WTC11 (cell line): ENCODE measurements at regions not wholly inside any gene's neighbourhood (a gene's known extent, or its start where the extent isn't known, plus 50 kb on each side); places are given as distances from the start of the nearest gene placed in this dataset.

Experiments used
- ATAC-seq: fragments of 200-7000 bp; cut with Tn5 transposase; 2 replicates; pipeline ENCODE4 v1.10.0; 2021; ENCODE audit warnings: mild to moderate bottlenecking, moderate library complexity
- CTCF ChIA-PET: fragments of 300-600 bp; sonication (Branson Sonifier 250); formaldehyde crosslinking; loops from one replicate; lab custom pipeline; 2021; ENCODE audit warnings: antibody characterized with exemption; lab: Charles Lee
- POLR2A ChIA-PET: fragments of 350-600 bp; sonication (Branson Sonifier 250); formaldehyde crosslinking; loops from one replicate; lab custom pipeline; 2021; ENCODE audit warnings: antibody characterized with exemption; lab: Charles Lee
- DNase-seq: peaks from one replicate; pipeline ENCODE4 v3.0.0; 2021; ENCODE audit warnings: low spot score
- H3K27ac Mint-ChIP-seq: 2 replicates; pipeline ENCODE4 v1.8.0; 2021; ENCODE audit warnings: mixed read lengths
- H3K27me3 Mint-ChIP-seq: 2 replicates; pipeline ENCODE4 v1.8.0; 2021; ENCODE audit warnings: low read depth, mild to moderate bottlenecking, moderate library complexity, mixed read lengths
- H3K36me3 Mint-ChIP-seq: 2 replicates; pipeline ENCODE4 v1.8.0; 2021; ENCODE audit warnings: mixed read lengths
- H3K4me1 Mint-ChIP-seq: 2 replicates; pipeline ENCODE4 v1.8.0; 2022; ENCODE audit warnings: mixed read lengths
- H3K4me3 Mint-ChIP-seq: 2 replicates; pipeline ENCODE4 v1.8.0; 2021; ENCODE audit warnings: mild to moderate bottlenecking, moderate library complexity, mixed read lengths
- H3K9me3 Mint-ChIP-seq: 2 replicates; pipeline ENCODE4 v1.8.0; 2021; ENCODE audit warnings: mixed read lengths
- ATF1 ChIP-seq: sonication (generic); formaldehyde crosslinking; IDR thresholded peaks from 2 replicates; pipeline ENCODE4 v1.8.1; 2023; ENCODE audit warnings: mild to moderate bottlenecking, moderate library complexity, missing genetic modification reagents
- ATF3 ChIP-seq: sonication (generic); formaldehyde crosslinking; conservative IDR thresholded peaks from 2 replicates; pipeline ENCODE4 v1.8.1; 2022; ENCODE audit warnings: mild to moderate bottlenecking, missing genetic modification reagents
- E2F5 ChIP-seq: sonication (generic); formaldehyde crosslinking; IDR thresholded peaks from 2 replicates; pipeline ENCODE4 v1.8.1; 2022; ENCODE audit warnings: mild to moderate bottlenecking, moderate library complexity, missing genetic modification reagents
- FOXP1 ChIP-seq: sonication (generic); formaldehyde crosslinking; IDR thresholded peaks from 2 replicates; pipeline ENCODE4 v1.8.0; 2022; ENCODE audit warnings: missing genetic modification reagents, mild to moderate bottlenecking, moderate library complexity, borderline replicate concordance
- GTF2I ChIP-seq: fragments of 250-450 bp; sonication (Bioruptor Pico); conservative IDR thresholded peaks from 2 replicates; pipeline ENCODE4 v1.4.0; 2021; ENCODE audit warnings: mild to moderate bottlenecking
- HMGXB4 ChIP-seq: sonication (generic); formaldehyde crosslinking; IDR thresholded peaks from 2 replicates; pipeline ENCODE4 v1.8.1; 2023; ENCODE audit warnings: mild to moderate bottlenecking, moderate library complexity, missing genetic modification reagents
- MLX ChIP-seq: sonication (generic); formaldehyde crosslinking; IDR thresholded peaks from 2 replicates; pipeline ENCODE4 v1.8.1; 2023; ENCODE audit warnings: mild to moderate bottlenecking, missing genetic modification reagents, moderate library complexity
- MXD4 ChIP-seq: fragments of 250-450 bp; sonication (Bioruptor Pico); IDR thresholded peaks from 2 replicates; pipeline ENCODE4 v1.8.0; 2021; ENCODE audit warnings: mild to moderate bottlenecking, moderate library complexity, borderline replicate concordance
- NFATC4 ChIP-seq: fragments of 250-450 bp; sonication (Bioruptor Pico); IDR thresholded peaks from 2 replicates; pipeline ENCODE4 v1.9.0; 2021; ENCODE audit warnings: mild to moderate bottlenecking
- NR1H2 ChIP-seq: sonication (generic); formaldehyde crosslinking; IDR thresholded peaks from 2 replicates; pipeline ENCODE4 v1.9.0; 2021; ENCODE audit warnings: mild to moderate bottlenecking, moderate library complexity, missing genetic modification reagents
- PREB ChIP-seq: sonication (generic); formaldehyde crosslinking; IDR thresholded peaks from 2 replicates; pipeline ENCODE4 v1.8.1; 2022; ENCODE audit warnings: mild to moderate bottlenecking, missing genetic modification reagents, moderate library complexity, borderline replicate concordance
- RORB ChIP-seq: fragments of 250-450 bp; sonication (Bioruptor Pico); IDR thresholded peaks from 2 replicates; pipeline ENCODE4 v1.9.0; 2021; ENCODE audit warnings: mild to moderate bottlenecking
- SMAD3 ChIP-seq: sonication (generic); formaldehyde crosslinking; IDR thresholded peaks from 2 replicates; pipeline ENCODE4 v1.8.0; 2022; ENCODE audit warnings: missing genetic modification reagents, mild to moderate bottlenecking, borderline replicate concordance
- TCF7 ChIP-seq: sonication (generic); formaldehyde crosslinking; IDR thresholded peaks from 2 replicates; pipeline ENCODE4 v1.8.0; 2022; ENCODE audit warnings: mild to moderate bottlenecking, low read depth, missing genetic modification reagents, moderate library complexity
- TEAD4 ChIP-seq: sonication (generic); formaldehyde crosslinking; IDR thresholded peaks from 2 replicates; pipeline ENCODE4 v1.8.0; 2022; ENCODE audit warnings: mild to moderate bottlenecking, missing genetic modification reagents
- USF1 ChIP-seq: sonication (generic); formaldehyde crosslinking; IDR thresholded peaks from 2 replicates; pipeline ENCODE4 v1.8.0; 2022; ENCODE audit warnings: mild to moderate bottlenecking, missing genetic modification reagents
- USF2 ChIP-seq: sonication (generic); formaldehyde crosslinking; IDR thresholded peaks from 2 replicates; pipeline ENCODE4 v1.8.1; 2023; ENCODE audit warnings: mild to moderate bottlenecking, missing genetic modification reagents, moderate library complexity
- ZNF317 ChIP-seq: sonication (generic); formaldehyde crosslinking; IDR thresholded peaks from 2 replicates; pipeline ENCODE4 v1.8.1; 2023; ENCODE audit warnings: low read depth, mild to moderate bottlenecking, moderate library complexity, missing genetic modification reagents, borderline replicate concordance
- ZNF425 ChIP-seq: fragments of 250-450 bp; sonication (Bioruptor Pico); conservative IDR thresholded peaks from 2 replicates; pipeline ENCODE4 v1.9.0; 2021; ENCODE audit warnings: mild to moderate bottlenecking

GRCh38 chr1:59137968-59138367, 158.9 kb upstream of the FGGY start (continued):
- TF ChIP-seq HMGXB4 (CRISPR knock-in tag) (no peak), ZNF425 (CRISPR knock-in tag) (no peak), PREB (CRISPR knock-in tag) (no peak), USF2 (CRISPR knock-in tag) (no peak)

GRCh38 chr1:59138402-59138801, 158.5 kb upstream of the FGGY start:
- DNase-seq (no peak), ATAC-seq (no peak)
- peaks cover 30% of the 10 kb centered on the region for H3K4me1 Mint-ChIP-seq
- TF ChIP-seq NFATC4 (CRISPR knock-in tag) (no peak), MLX (no peak), MXD4 (CRISPR knock-in tag) (no peak), USF1 (CRISPR knock-in tag) (no peak), TEAD4 (CRISPR knock-in tag) (no peak), PREB (CRISPR knock-in tag) (no peak), E2F5 (CRISPR knock-in tag) (no peak), NR1H2 (CRISPR knock-in tag) (no peak), TCF7 (CRISPR knock-in tag) (no peak), ATF1 (no peak), GTF2I (CRISPR knock-in tag) (no peak), ATF3 (CRISPR knock-in tag) (no peak), RORB (CRISPR knock-in tag) (no peak), ZNF317 (no peak), SMAD3 (CRISPR knock-in tag) (no peak), FOXP1 (no peak)
- no peak overlapping the region for H3K27ac Mint-ChIP-seq
- POLR2A ChIA-PET = no interaction called here
- H3K9me3 Mint-ChIP-seq = no peaks in the 10 kb centered on the region; the same call in 1 of the 2 replicates
- no peak overlapping the region for H3K4me3 Mint-ChIP-seq
- H3K27me3 Mint-ChIP-seq = no peaks in the 10 kb centered on the region; the same call in 1 of the 2 replicates
- CTCF ChIA-PET = interaction anchor here (0.6 kb wide), 1 partner anchor 565 kb away, joined by 3 read pairs; no protein-coding TSS in a partner anchor
- H3K36me3 Mint-ChIP-seq = no peaks in the 10 kb centered on the region
